ENCODE measurements at regions not wholly inside any gene's neighbourhood (a gene's known extent, or its start where the extent isn't known, plus 50 kb on each side); places are given as distances from the start of the nearest gene placed in this dataset.

DNA sequence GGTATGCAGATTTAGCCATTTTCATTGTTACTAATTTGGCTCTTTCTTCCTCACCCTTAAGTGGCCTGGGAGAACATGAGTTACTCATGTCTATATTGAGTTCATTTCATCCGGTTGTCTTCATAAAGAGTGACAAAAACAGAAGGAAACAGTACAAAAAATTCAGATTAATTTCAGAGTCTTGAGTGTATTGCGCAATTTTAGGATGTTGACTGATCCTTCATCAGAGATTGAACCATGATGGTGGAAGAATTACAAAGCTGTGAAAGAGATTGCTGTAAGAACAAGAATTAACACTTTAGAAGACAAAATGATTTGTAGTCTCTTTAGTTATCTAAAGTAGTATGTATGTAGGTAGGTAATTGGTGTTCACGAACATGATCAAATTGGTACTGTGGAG, 194.0 kb upstream of the PPP1R3A start:
- no peak for DNase-seq (ENCODE audit: low spot score)

DNA sequence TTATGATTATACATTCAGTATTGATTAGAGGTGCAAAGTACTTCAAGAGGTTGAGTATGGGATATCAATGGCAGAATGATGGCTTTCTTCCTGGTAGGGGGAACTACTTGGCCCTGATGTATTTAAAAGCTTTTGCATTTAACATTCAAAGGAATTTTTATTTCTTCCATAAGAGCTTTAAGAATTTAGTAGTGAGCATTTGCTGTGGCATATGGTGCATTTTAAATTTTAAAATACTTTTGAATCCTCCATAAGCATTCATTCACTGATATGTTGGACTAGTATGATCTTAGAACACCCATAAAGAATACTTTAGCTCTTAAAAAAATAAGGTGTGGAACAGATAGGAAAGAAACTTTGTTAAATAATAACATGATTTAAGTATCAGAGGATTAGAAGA, 191.9 kb upstream of the PPP1R3A start:
- no peak for DNase-seq (ENCODE audit: low spot score)

DNA sequence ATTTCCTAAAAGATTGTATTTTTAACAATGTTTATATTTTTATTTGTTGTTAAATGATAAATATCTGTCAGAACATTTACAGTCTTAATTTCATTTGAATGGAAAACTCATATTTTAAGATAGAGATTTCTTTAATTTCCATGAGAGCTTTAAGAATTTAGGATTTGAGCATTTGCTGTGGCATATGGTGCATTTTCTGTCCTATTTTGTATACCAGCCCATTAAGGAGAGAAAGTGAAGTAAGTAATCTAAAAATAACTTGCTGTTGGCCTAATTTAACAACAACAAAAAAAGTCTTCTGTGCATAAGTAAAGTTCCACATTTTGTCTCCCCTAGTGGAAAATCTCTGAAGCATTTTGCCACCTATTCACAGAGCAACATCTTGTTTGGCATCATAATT, 190.9 kb upstream of the PPP1R3A start:
- no peak for DNase-seq (ENCODE audit: low spot score)

DNA sequence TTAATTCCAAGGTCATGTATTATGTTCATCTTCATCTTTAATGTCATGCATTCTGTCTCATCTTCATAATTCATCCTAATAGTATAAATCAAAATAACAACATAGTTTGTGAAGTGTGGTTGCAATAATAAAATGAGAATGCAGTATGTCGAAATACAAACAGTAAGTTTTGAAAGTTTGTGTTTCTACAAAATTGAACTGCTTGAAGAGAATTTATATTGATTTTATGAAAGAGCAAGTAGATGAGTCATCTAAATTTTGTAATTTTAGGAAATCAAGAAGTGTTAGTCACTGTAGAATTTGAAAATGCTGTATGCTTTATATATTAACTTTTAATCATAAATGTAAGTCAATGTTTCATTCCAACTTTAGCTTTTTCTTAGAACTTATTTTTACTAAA, 190.5 kb upstream of the PPP1R3A start:
- no peak for DNase-seq (ENCODE audit: low spot score)

DNA sequence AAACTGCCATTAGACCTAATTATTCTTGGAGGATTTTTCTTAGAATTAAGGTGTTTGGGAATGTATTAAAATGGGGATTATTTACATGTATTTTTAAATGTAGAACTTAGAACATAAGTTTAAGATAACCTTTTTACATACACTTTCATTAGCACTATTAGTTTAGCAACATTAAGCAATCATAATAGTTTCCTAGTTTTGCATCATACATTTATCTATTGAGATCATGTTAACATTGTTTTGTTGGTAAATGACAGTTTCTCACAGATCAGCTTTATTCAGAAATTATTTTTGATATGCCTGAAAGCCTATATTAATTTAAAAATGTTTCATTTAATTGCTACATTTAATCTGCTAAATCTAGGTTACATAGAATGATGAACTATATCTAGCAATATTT, 189.7 kb upstream of the PPP1R3A start:
- DNase-seq (ENCODE audit: low spot score), result no peak

DNA sequence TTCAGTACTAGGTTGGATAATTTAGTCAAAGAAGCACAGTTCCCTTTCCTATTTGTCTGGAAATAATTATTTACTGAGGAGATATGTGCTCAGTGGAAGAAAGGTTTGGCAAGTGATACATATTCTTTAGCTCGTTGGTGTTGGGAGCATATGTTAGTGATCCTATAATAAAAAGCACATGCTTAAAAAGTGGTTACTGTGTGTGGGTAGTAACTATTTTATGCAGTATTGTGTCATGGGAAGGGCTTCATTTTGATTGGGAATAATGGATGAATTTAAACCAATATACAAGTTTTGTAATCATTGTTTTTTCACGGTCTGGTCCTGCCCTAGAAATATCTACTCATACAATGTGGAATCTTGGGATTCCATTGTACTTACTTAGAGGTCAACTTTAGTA, 188.7 kb upstream of the PPP1R3A start:
- no peak for DNase-seq (ENCODE audit: low spot score)

DNA sequence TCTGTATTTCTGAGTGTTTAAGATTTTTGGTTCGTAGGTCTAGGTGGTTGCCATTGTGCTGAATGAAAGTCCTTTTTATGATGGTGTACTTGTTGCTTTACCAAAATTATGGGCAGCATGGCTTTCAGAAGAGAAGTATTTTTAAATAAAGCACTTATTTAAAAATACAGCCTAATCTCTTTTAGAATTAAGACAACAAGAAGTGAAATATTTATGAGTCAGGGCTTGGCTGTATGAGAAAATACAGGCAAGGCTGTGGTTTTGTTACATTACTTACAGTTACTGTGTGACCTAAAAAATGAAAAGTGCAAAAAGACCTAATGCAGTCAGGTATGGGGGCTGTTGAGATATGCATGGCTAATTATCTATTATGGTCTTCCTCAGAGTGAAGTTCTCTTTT, 185.2 kb upstream of the PPP1R3A start:
- no peak for DNase-seq (ENCODE audit: low spot score)

DNA sequence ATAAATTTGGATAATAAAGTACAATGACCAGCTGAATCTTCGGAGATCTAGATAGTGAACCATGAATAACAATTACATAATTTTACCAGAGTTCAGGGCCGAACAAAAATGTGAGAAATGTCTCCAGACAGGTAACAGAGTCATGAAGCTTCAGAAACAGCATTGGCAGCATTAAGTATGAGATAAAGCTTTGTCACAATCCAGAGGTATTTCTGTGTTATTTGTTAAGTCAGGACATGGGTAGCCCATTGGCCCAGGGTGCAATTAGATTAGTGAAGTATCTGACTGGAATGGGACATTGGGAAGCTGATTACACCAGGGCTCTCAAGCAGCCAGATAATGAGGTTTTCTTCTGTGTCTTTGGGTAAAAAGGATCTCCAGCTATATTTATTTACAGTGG, 184.2 kb upstream of the PPP1R3A start:
- no peak for DNase-seq (ENCODE audit: low spot score)

DNA sequence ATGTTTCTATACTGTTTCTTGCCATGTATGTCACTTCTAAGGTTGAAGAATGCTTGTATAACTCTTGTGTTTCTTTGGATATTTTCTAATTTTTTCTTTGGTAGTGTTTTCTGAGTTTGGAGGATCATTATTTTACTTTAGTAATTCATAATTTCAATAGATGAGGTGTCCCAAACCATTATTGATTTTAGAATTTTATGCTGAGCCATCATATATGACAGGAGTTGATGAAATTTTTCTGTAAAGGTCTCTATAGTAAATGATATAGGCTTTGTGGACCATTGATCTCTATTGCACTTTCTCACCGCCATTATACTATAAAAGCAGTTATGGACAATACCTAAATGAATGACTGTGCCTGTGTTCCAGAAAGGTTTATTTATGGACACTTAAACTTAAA, 183.3 kb upstream of the PPP1R3A start:
- no peak for DNase-seq (ENCODE audit: low spot score)

DNA sequence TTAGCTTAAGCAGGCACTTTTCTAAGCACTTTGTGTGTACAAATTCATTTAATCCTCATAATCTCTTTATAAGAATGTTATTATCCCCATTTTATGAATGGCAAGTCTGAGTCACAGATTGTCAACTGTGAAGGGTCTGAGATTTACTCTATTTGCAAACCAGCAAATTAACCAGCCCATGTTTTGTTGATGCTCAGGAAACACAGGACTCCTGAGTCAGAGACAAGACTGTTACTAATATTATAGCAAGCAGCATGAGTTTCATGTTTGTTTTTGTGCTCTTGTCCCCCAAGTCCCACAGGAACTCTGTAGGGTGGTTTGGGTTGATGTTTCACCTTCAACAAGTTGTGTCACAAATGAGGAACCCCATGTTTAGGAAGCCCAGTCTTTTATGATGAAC, 182.0 kb upstream of the PPP1R3A start:
- DNase-seq (ENCODE audit: low spot score), result no peak

DNA sequence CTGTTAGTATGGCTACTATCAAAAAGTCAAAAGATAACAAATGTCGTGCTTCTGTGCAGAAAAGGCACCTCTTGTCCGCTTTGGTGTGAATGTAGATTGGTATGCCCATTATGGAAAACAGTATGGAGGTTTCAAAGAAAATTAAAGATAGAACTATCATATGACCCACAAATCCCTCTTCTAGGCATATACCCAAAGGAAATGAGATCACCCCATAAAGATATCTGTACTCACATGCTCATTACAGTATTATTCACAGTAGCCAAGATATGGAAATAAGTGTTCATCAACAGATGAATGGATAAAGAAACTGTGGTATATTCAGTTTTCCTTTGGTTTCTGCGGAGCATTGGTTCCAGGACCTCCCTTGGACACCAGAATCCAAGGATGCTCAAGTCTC, 180.5 kb upstream of the PPP1R3A start:
- no peak for DNase-seq (ENCODE audit: low spot score)

DNA sequence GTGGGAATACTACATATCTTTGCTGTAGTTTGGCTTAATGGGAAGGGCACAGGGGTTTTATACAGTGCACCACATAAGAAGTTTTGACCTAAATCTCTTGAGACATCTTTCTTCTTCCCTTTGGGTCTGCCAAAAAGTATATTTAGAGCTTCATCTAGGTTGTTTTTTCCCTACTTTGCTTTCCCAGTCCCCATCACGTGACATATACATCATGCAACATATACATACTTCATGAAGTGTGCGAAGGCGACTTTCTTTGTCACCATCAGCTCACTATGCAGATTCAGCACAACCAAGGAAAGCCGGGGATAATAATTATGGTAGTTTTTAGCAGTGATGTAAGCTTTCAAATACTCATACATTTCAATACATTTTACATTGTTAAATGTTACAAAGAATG, 177.1 kb upstream of the PPP1R3A start:
- DNase-seq (ENCODE audit: low spot score), result no peak

DNA sequence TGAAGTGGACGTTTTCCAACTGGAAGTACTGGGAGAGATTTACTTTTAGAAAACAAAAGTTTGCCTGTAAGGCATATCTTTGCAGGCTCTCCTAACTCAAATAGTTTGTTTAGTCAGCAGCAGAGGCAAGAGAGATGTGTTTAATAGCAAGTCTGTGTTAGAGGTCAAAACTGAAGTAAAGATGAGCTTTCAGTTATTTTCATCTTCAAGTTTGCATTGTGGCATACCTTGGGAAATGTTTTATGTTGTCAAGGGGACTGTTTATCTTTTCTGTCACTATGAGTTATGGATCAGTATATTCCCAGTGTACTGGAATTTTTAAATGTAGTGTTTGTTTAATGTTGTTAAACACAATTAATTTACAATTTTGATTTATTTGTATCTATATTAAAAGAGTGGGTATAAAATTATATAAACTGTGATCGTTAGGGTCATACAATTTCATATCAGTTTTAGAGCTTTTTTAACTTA, 169.7 kb upstream of the PPP1R3A start:
- peak; percentile 62 for DNase-seq (ENCODE audit: low spot score)

DNA sequence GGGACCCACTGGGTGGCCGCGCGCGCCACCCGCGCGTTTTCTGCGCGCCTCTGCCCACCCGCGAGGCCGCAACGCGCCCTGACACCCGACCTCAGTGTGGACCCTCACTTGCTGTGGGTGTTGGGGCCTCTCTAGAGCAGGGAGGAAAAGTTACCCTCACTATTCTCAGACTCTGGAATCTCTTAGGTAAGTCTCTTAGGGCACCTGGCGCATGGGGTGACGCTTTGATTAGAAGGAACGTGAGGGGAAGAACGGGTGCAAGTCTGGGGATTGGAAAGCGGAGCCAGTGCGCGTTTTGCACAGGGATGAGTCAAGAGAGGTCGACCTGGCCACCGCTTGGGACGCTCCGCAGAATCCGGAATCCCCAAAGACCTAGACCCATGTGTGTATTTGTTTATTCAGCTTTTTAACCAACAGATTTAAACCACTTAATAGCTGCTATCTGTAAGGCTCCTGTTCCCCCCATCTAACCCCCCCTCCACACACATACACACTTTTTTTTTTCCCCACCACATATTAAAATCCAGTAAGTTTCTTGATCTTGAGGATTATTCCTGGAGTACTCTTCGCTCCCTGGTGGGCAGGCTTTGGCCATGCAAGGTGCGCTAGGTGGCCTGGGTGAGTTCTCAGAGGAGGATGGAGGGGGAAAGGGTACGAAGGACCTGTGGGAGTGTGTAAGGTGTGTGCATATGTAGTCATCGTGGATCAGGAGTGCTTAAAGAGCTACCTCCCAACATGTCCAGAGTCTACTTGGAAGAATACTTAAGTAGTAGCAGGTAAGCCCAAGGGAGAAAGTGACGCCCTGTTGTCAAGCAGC, 169.1 kb upstream of the PPP1R3A start:
- DNase-seq (ENCODE audit: low spot score), result peak; percentile 63

DNA sequence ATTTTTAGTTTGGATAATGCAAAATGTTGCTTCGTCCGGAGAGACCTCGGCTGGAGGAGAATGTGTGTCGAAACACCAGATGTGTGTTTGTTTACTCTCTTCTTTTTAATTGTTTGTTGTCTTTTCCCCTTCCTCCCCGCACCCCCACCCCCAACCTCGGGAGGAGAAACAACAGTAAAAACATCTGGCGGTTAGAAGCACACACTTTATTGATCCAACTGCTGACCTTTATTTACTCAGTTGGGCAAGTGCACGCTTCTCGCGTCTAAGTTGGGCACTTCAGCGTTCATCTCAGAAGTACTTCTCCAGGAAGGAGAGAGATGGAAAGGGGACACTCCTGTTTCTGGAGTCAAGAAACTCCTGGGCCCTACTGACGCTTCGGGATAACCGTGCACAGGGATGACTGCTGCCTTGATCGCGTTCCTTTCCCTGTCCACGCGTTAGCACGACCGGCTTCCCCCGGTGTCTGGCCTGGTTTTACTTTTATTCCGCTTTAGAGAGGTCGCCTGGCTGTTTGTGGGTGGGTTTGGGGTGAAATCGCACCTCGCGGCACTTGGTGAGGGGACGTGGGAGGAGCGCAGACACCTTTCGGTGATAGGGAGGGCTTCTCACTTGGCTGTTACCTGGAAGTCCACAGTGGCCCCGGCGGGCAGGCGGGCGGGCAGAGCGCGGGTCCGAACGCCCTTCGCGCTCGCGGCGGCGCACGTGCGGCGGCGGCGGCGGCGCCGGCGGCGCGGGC, 168.3 kb upstream of the PPP1R3A start:
- peak; percentile 66 for DNase-seq (ENCODE audit: low spot score)

DNA sequence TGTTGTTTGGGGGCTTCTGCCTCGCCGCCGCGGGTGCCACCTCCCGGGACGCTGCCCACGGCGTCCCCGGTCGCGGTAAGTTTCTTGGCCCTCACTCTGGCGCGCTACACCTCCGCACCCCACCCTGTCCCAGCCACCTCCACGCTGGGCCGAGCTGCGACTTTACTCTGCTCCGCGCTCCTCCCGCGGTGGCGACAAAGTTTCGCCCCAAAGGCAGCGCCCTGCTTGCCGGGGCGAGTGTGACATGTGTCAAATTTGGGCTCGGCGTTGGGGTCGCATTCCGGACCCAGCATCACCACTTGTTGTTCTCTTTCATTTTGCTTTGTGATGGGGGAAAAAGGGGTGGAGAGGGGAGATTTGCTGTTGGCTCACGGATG, 167.7 kb upstream of the PPP1R3A start:
- peak; percentile 47 for DNase-seq (ENCODE audit: low spot score)

DNA sequence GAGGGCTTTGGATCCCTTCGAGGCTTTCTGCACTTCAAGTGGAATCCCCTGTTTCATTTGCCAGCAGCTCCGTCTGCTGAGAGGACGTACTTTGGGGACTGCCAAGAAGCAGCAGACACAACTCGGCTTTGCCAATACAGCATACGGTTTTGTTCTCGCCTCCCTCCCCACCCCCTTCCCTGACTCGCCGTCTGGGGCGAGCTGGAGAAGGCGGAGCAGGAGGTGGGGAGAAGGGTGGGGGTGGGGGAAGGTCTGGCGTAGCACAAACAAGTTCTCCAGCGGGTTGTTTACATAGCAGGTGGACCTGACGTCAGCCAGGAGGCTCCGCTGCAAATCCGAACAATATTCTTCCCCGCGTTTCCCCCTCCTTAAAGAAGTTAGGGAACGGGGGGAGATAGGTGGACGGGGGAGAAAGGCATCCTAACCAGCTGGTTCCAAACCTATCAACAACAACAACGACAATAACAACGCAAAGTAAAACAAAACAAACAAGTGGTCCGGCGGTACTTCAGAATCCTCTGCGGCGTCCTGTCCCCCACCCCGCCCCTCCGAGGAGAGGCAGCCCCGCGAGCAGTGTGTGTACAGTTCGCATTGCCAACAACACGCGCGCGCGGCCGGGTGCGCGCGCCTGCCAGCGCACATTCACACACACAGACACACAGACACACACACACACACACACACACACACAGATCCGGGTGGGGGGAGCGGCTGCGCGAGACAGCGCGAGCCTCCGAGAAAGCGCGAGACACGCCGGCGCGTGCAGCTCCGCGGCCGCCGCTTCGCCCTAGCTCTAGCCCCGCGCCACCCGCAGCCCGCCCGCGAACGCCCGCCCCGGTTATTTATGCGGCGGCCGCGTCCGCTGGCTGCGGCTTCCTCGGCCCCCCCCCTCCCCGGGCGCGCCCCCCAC, 167.0 kb upstream of the PPP1R3A start:
- peak; percentile 96 for DNase-seq (ENCODE audit: low spot score)

DNA sequence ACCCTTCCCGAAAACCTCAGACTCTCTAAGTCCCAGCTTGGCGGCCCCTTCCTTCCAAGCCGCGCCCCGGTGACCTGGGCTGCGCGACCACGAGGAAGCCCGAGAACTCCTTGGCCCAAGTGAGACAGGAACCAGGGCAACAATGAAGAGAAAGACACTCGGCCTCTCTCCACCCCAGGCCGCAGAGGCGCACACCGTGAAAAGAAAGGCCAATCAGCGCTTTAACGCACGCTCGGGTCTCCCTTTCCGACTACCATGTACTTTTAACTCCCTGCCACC, 166.4 kb upstream of the PPP1R3A start:
- DNase-seq (ENCODE audit: low spot score), result no peak

DNA sequence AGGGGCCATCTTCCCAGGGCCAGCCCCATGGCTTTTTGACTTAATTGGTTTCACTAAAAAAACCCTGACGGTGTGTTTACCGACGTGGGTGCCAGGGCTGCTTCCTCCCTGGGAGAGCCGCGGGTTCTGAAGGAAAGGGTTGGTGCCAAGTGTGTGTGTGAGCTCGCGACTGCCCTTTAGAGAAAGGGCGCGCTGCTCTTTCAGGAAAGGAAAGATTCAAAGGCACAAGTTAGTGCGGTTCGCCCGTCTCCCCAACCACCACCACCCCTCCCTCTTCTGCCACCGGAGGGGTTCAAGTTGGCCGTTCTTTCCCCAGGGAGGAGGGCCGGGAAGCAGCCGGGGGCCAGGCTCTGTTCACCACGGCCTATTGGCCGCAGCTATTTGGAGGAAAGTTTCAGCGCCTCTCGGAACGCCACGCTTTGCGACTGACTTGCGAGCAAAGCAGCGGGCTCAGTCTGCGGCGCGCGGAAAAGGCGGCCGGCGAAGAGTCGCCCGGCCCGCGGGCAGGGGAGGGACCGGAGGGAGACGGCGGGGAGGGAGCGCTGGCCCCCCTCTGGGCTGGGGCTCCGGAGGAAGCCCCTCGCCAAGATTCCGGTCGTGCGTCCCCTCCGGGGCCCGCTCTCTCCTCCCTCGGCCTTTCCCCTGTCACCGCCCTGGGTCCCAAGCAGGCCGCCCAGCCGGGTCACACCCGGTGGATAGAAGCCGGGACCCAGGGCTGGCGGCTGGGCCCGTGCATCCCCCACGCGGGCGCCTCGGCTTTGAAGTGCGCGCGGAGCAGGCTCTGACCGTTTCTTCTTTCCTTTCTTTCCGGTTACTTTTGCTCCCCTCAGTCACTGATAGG, 165.9 kb upstream of the PPP1R3A start:
- peak; percentile 76 for DNase-seq (ENCODE audit: low spot score)

DNA sequence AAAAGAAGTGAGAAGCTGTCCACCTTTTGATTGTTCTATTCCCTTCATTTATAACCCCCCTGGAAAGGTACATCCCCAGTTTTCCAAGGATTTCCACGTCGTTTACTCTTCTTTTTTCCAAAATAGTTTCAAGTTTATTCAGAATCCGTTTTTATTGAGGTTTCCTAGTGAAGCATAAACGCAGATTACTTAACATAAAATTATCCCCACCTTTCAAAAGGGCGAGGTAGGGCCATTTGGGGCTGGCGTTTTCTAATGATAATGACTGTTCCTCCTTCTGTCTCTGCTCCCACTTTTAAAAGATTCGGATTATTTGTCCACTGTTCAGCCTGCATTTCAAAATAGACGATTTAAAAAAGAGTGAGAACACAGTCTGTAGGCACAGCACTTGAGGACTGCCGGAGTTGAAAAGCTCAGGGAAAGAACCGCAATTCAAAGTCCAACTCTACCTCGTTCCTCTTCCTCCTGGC, 165.2 kb upstream of the PPP1R3A start:
- DNase-seq (ENCODE audit: low spot score), result peak; percentile 33

DNA sequence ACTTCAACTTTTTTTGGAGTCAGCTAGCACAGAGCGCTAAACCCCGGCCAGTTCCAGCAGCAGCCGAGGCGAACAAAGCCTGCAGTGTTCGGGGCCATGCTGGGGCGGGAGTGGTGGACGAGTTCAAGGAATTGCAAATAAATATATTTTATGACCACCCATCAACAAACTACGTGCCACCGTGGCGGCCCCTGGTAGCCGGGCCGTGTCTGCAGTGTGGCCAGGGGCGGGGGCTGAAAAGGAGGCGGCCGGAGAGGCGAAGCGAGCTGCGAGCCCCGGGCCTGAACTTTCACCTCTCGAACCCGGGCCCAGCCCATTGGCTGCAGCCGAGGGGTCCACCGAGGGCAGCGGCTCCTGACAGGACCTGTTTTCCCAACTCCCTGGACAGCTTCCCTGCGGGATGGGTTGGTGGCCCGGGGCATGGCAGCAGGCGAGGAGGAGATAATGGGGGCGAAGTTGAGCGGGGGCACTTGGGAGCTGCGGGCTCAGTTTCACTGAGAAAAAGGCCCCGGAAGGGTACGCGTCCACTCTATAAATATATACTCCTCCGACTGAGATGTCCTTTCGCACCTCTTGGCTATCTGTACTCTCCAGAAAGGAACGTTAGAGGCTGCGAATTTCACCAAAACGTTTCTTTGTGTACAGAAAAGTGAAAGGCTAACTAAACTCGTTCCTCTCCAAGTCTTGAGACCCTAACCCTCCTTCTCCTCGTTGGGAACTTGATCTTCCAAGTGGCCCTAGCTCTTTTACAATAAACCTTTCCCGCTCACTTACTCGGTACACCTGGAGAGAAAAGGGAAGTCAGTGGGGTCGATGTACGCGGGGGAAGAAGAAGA, 164.6 kb upstream of the PPP1R3A start:
- peak; percentile 89 for DNase-seq (ENCODE audit: low spot score)

Data from HuH-7.5 (cell line).